ENCODE measurements at regions not wholly inside any gene's neighbourhood (a gene's known extent, or its start where the extent isn't known, plus 50 kb on each side); places are given as distances from the start of the nearest gene placed in this dataset.
"Not testable (repeated sequence)": the region's sequence is repeated elsewhere in the genome, so short reads cannot be mapped to it uniquely, and the experiment has no call there.

DNA sequence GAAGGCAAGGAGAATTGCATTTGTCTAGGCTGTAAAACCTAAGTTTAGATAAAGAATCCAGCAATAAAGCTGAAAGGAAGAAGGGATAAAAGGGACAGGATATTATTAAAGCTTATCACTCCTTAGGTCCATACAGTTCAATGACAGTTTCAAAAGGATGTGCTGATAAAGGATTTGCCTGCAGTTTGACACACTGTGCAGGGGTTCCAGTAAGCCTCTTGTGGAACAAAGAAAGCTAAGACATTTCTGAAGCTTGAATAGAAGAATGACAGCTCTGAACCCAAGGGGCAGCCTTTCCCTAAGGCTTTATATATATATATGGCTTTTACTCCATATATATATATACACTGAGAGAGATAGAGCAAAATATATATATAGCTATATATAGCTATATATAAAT, 276.8 kb upstream of the GRM3 start:
- DNase-seq = no peak

DNA sequence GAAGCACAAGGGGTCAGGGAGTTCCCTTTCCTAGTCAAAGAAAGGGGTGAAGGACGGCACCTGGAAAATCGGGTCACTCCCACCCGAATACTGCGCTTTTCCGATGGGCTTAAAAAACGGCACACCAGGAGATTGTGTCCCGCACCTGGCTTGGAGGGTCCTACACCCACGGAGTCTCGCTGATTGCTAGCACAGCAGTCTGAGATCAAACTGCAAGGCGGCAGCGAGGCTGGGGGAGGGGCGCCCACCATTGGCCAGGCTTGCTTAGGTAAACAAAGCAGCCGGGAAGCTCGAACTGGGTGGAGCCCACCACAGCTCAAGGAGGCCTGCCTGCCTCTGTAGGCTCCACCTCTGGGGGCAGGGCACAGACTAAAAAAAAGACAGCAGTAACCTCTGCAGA, 303.3 kb upstream of the GRM3 start:
- DNase-seq = not testable (repeated sequence)

DNA sequence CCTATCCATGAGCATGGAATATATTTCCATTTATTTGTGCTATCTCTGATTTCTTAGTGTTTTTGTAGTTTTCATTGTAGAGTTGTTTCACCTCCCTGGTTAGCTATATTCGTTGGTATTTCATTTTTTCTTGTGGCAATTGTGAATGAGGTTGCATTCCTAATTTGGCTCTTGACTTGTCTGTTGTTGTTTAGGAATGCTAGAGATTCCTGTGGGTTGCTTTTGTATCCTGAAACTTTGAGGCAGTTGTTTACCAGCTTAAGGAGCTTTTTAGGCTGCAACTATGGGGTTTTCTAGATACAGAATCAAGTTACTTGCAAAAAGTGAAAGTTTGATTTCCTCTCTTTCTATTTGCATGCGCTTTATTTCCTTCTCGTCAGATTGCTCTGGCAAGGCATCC, 304.7 kb upstream of the GRM3 start:
- no peak for DNase-seq

DNA sequence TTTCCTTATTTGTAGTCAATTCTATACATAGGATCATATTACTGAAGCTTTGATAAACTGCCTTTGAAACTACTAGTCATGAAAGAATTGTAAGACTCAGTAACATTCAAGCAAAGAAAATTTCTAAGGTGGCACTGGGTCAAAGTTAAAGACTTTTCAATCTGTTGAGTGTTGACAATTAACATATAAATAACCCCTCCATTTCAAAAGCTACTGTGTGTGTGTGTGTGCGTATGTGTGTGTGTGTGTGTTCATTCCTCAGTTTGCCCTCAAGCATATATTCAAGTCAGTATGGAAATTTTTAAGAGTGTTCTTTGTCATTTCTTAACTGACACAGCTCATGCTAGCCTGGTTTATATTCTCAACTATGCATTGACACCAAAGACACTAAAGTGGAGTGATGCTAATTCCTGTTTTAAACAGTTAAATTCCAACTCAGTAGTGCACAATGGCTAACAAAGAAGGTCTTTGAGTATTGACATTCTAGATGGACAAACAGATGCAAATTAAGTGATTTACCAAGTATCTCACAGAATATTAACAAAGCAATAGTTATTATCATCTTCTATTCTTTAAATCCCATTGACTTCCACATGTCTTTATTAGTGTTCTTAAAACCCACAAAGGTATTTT, 314.8 kb upstream of the GRM3 start:
- no peak for DNase-seq

DNA sequence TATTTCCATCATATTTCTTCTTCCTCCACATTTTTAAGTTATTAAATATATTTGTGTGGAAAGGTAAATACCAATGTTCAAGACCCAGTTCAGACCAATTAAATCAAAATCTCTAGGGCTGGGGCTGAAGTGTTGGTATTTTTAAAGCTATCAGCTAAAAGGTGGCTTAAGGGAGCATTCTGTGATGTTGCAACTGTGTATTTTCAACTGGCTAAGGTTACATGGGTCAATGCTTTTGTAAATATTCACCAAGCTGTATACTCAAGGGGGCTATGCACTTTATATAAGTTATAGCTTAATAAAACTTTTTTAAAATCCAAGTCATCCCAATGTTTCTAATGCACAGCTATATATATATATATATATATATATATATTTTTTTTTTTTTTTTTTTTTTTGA, 316.9 kb upstream of the GRM3 start:
- no peak for DNase-seq

DNA sequence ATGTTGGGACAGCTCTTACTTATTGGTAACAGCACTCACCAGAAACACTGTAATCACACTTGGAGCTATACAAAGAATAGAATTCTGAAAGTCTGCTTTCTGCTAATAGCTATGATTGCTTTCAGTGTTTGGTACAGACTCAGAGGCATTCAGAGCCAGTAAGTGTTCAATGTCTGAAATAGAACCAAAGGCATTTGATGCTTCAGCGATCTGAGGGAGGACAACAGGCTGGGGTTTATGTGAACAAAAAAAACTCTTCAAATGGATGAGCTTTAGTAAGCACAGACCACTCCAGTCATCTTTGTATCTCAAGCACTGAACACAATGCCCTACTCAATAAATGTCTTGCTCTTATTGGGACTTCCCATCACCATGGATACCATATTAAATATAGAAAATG, 322.8 kb upstream of the GRM3 start:
- DNase-seq = no peak

DNA sequence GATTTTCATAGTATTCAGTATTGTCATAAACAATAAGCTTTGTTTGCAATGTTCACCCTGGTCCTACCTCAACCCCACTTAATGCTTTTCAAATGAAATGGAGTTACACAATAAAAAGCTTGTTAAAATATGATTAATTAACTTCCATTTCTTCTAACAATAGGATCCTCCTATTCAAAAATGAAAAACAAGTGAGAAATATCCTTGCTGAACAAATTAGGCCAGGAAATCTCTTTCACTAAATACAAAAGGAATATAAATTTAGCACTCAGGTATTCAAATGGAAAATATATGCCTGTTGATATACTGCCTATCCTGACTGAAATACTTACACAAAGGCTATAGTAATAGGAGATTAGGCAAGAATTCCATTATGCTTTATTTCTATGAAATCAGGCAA, 323.4 kb upstream of the GRM3 start:
- no peak for DNase-seq

DNA sequence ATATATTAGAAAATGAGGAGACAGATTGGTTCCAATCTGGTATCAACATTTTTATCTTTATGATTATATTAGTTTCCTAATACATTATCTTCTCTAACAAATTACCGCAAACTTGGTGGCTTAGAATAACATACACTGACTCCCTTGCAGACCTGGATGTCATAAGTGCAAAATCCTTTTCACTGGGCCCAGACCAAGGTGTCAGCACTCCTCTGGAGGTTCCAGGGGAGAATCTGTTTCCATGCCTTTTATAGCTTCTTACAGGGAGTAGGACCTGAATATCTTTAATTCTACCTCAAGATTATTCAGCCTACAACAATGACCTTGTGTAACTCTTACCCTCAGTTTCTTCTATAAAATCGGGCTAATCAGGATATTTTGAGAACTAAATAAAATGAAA, 329.9 kb upstream of the GRM3 start:
- no peak for DNase-seq

DNA sequence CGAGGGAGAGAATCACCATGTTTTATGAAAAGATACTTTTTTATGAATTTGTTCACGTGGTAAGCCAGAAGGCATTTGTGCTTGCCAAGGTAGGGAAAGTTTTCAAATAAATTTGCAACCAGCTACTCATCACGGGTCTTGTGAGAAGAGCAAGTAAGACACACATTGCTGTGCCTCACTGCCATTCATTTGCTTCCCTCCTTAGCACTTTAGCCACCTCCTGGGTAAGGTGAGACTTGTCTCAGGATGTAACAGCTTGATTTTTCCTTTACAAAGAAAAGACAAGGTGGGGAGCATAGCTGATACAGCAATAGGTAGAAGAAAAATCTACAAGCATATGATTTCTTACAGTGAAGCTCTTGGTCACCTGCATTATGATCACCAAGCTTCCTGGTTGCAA, 342.4 kb upstream of the GRM3 start:
- DNase-seq = no peak

DNA sequence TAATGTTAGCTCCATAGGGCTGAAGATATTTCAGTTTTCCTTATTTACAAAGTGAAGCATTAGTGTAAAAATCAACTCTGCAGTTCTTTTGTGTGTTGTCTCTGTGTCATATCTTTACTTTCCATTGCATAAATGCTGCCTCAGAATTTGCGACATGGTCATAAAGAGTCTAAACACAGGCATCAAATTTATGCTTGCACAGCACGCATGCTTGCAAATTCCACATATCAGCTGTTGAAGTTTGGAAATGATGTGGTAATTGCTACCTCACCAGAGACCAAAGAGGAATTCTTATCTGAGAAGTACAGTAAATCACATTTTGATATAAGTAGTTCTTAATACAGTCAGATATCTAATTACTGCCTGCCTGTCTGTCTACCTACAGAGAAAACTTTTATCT, 348.2 kb upstream of the GRM3 start:
- no peak for DNase-seq

DNA sequence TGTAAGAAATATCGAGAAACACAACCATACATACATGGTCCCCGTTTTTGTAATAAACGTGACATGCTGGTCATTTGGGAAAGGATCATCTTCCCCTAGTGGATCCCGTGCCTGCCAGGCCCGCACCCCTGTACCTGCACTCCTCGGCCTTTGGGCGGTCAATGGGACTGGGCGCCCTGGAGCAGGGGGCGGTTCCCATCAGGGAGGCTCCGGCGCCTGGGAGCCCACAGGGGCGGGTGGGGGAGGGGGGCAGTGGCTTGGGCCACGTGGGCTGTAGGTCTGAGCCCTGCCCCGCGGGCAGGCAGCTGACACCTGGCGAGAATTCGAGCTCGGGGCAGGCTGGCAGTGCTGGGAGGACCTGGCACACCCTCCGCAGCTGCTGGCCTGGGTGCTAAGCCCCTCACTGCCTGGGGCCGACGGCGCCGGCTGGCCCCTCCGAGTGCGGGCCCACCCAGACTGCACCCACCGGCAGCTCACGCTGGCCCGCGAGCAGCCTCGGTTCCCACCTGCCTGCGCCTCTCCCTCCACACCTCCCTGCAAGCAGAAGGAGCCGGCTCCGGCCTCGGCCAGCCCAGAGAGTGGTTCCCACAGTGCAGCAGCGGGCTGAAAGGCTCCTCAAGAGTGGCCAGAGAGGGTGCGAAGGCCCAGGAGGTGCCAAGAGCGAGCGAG, 361.6 kb upstream of the GRM3 start:
- DNase-seq = no peak

DNA sequence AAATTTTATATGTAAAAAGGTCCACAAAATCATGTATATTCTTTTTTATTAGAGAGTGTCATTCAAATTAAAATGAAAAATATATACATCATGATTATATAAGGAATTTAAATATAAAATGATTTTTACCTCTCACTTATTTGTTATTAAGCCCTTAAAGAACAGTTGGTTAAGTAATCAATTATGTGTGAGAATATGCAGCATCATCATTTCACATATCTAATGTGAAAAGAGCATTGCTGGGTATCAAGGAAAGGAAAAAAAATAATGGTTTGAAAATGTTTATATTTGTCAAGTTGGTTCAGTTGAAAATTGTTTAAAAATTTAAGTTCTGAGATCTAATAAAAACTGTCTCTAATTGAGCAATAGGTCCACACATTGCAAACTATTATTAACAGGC, 363.6 kb upstream of the GRM3 start:
- no peak for DNase-seq

DNA sequence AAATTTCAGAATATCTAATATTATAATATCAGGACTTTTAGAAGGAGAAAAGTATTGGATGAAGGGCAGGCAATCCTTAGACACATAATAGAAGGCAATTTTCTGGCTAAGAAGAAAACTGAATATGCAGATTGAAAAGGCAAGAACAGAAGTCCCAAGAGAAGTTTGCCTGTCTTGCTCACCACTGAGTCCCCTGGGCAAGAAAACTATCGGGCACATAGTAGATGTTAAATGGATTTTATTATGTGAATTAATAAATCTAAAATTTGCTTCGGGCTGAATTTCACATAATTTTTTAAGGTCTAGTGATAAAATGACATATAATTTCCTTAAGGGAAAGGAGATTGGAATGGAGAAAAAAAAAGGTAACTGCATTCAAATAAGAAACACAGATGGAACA, 380.9 kb upstream of the GRM3 start:
- DNase-seq = no peak

DNA sequence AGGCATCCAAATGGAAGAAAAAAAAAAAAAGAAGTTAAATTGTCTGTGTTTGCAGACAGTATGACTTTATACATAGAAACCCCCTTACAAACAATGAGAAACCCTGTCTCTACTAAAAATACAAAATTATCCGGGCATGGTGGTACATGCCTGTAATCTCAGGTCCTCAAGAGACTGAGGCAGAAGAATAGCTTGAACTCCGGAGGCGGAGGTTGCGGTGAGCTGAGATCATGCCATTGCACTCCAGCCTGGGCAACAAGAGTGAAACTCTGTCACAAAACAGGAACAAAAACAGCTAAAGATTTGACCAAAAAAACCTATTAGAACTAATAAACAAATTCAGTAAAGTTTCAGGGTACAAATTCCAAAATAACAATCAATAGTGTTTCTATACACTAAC, 385.8 kb upstream of the GRM3 start:
- DNase-seq = no peak

DNA sequence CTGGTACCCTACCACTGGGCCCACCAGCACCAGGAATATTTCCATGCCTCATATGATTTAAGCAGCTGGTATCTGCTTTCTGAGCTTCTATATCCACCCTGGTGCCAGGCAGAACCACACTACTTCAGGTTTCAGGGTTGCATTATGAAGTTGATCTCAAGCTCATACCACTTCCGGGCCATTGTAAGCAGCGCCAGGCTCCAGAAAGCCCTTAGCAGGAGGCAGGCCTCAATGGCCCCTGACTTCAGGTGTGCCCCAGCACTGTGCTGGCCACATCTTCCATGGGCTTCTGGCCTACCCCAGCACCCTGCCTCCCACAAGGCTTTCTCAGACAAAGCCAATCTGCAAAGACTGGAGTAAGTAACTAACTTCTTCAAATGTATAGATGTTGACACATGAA, 391.3 kb upstream of the GRM3 start:
- DNase-seq = no peak

DNA sequence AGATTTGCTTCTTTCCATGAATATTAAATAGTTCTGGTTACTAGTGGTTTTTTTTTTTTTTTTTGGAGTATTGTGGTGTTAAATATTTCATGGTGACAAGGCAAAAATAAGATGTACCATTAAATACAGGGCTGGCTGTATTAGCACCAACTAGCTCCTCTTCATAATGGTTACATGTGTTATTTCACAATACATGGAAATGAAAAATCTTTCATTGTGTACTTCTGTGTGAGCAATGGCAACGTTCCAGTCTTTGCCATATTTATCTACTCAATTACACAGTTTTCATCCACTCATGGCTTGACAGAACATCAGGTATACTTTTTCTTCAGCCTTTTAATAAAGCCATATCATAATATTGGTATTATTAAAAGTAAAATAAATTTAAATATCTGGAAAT, 394.7 kb upstream of the GRM3 start:
- DNase-seq = no peak

DNA sequence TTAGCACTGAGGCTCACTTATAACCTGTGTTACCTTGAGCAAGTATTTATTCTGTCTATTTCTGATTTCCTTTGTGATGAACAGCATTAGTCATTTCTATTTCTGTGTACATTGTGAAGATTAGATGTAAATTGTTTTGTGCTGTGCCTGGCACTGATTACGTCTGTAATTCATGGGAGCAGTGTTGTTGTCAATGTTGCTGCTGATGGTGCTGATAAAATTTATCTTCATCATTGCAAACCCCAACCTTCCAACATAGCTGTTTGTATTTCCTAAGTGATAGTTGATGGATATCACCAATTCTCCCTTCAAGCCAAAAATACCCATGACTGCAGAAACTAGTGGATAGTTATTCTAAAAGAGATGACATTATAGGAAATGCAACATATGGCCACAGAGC, 400.5 kb upstream of the GRM3 start:
- DNase-seq = no peak

DNA sequence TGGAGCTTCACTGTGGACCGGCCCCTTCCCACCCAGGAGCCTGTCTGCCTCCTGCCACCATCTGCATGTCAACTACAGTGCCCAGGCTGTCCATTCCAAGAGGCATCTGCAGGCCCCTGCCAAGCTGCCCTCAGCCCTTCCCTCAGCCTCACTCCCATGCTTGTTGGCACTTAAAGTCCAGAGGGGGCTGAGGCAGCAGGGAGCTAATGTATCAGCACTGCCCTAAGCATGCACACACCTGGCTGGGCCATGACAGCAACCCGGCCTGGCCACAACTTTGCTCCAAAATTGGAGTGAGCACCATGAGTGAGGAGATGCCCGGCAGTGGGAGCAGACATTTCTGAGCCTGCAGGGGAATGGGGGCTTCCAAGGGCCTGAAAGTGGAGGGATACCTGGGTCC, 417.5 kb upstream of the GRM3 start:
- no peak for DNase-seq

DNA sequence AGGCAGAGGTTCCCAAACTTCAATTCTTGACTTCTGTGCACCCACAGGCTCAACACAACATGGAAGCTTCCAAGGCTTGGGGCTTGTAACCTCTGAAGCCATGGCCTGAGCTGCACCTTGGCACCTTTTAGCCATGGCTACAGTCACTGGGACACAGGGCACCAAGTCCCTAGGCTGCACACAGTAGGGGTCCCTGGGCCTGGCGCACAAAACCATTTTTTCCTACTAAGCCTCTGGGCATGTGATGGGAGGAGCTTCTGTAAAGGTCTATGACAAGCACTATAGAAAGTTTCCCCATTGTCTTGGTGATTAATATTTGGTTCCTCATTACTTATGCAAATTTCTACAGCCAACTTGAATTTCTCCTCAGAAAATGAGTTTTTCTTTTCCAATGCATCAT, 420.9 kb upstream of the GRM3 start:
- no peak for DNase-seq

DNA sequence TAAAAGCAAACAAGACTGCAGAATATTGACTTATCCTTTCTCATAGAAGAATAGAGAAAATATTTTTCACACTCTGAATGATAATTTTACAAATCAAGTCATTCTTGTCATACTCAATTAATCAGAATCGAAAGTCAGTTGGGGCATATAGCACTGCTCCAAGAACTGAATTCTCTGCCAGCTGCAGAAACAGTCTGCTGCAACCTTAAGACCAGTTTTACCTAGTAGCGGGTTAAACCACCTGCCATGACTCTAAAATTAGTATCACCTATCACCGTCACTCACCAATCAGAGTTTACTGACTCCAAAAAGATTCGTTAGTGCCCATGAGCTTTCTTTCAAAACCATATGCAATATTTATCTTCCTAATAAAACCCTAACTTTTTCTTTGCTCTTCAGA, 429.0 kb upstream of the GRM3 start:
- no peak for DNase-seq

DNA sequence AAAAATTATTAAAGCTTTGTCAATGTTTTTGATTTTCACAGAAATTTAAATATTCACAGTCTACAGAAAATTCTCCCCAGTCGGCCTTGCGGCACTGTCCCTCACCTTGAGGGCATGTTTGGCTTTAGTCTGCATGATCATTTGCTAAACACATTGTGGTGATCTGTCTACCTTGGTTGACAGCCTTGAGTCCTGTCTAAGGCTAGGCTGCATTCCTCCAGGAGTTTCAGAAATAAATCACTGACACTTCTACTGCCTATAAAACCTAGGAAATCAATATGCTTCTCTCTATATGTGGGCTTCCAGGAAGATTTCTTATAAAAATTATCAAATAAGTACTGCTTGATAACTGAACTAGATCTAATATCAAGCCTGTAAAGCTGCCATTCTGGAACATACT, 430.7 kb upstream of the GRM3 start:
- no peak for DNase-seq

DNA sequence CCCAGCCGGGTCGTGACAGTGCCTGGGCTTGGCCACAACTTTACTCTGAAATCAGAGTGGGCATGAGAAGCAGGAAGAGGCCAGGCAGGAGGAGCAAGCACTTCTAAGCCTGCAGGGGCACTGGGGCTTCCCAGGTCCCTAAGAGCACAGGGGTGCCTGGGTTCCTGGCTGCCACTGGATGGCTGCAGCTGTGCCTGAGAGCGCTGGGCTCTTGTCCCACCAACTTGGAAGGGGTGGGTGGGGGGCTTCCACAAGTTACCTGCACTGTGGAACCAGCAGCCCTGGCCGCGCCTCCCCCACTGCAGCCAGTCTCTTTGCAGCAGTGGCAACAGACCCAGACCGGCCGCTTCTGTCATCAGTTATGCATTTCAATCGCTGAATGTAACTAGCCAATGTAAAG, 434.7 kb upstream of the GRM3 start:
- DNase-seq = no peak

DNA sequence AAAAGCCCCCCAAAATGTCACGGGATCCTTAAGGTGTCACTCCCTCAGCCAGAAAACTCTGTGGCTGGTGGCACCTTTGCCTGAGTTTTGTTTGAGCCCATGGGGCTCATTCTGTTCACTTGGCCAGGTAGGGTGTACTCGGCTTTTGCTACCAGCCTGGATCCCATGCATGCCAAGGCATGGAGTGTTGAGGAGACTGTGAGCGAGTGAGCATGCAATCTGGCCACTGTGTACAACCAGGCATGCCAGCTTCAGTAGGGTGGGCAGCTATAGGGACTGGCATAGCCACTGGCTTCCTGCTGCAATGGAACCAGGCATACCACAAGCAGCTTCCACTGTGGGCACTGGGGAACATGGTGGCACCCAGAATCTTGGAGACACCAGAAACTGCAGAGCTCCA, 436.0 kb upstream of the GRM3 start:
- DNase-seq = no peak

DNA sequence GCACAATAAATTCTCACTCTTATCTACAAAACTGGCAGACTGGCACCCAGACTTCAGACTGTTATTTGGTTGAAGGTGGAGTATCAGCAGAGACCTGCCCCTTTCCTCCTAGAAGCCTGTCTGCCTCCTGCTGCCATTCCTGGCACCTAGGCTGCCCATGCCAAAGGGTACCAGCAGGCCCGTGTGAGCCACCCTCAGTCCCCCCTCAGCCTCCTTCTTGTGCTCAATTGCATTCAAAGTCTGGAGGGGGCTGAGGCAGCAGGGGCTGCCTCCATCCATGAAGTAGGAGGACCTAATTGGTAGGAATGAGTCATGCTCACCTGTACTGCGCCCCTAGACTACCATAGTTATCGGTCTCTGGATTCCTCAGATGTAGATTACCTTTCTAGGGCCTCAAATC, 440.9 kb upstream of the GRM3 start:
- no peak for DNase-seq

DNA sequence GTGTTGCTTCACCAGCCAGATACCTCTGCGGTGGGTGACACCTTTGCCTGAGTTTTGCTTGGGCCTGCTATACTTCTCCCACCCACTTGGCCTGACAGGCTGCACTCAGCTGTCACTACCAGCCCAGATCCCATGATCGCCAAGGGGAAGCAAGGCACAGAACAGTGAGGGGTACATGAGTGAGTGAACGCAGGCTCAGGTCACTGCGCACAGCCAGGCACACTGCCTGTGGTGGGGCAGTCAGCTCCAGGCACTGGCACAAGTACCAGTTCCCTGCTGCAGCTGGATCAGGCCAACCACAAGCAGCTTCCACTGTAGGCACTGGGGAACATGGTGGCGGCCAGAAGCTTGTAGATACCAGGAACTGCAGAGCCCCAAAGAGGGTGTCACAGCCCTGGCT, 441.9 kb upstream of the GRM3 start:
- no peak for DNase-seq
